HEK293 (cell line): ENCODE measurements at regions not wholly inside any gene's neighbourhood (a gene's known extent, or its start where the extent isn't known, plus 50 kb on each side); places are given as distances from the start of the nearest gene placed in this dataset.

ENCODE experiments used
- CTCF ChIA-PET: fragments of 350-600 bp; formaldehyde crosslinking; extraction: SDS; loops from one replicate; lab custom pipeline; 2021; ENCODE audit warnings: antibody characterized with exemption; lab: Yijun Ruan, JAX
- POLR2A ChIA-PET: fragments of 300-600 bp; formaldehyde crosslinking; extraction: SDS; loops from one replicate; lab custom pipeline; 2020; ENCODE audit warnings: antibody characterized with exemption, inconsistent platforms; lab: Yijun Ruan, JAX
- H3K27ac ChIP-seq: fragments of 200-500 bp; sonication (Bioruptor generic); 2 replicates; pipeline ENCODE4 v1.5.1; 2014; ENCODE audit warnings: low read depth, low read length, control low read depth, inconsistent platforms; ENCODE audit errors: extremely low read depth
- H3K36me3 ChIP-seq, 2 experiments: fragments of 200-500 bp in 1 of 2; sonication (Bioruptor generic) in 1 of 2; 1 replicate in 1 of 2; 2 replicates in 1 of 2; pipeline ENCODE4 v1.5.1; 2014 to 2017; ENCODE audit warnings: inconsistent platforms in 2 of 2, low read length in 2 of 2; ENCODE audit not compliant: control insufficient read depth in 2 of 2, insufficient read depth in 1 of 2
- H3K4me1 ChIP-seq: fragments of 200-500 bp; sonication (Bioruptor generic); 2 replicates; pipeline ENCODE4 v1.5.1; 2014; ENCODE audit warnings: mild to moderate bottlenecking, low read length, inconsistent platforms; ENCODE audit not compliant: control insufficient read depth, insufficient read depth
- H3K4me3 ChIP-seq: 2 replicates; pipeline ENCODE4 v1.5.1; 2011; ENCODE audit warnings: low read depth, mild to moderate bottlenecking, control low read depth, low read length, moderate library complexity
- H3K9me3 ChIP-seq: fragments of 200-500 bp; sonication (Bioruptor generic); 2 replicates; pipeline ENCODE4 v1.5.1; 2014; ENCODE audit warnings: low read depth, low read length, inconsistent platforms; ENCODE audit not compliant: control insufficient read depth, insufficient read depth
- GLIS1 ChIP-seq: fragments of 450-650 bp; formaldehyde crosslinking; IDR thresholded peaks from 2 replicates; pipeline ENCODE4 v1.5.1; 2016; ENCODE audit warnings: missing biosample characterization, missing genetic modification characterization
- OSR2 ChIP-seq: fragments of 450-650 bp; formaldehyde crosslinking; IDR thresholded peaks from 2 replicates; pipeline ENCODE4 v1.5.1; 2016; ENCODE audit warnings: missing biosample characterization, missing genetic modification characterization
- SCRT1 ChIP-seq: fragments of 450-650 bp; formaldehyde crosslinking; IDR thresholded peaks from 2 replicates; pipeline ENCODE4 v1.5.1; 2016; ENCODE audit warnings: missing biosample characterization, missing genetic modification characterization, borderline replicate concordance
- SCRT2 ChIP-seq: fragments of 450-650 bp; formaldehyde crosslinking; IDR thresholded peaks from 2 replicates; pipeline ENCODE4 v1.5.1; 2016; ENCODE audit warnings: missing biosample characterization, missing genetic modification characterization
- ZBTB7A ChIP-seq: fragments of 450-650 bp; formaldehyde crosslinking; IDR thresholded peaks from 2 replicates; pipeline ENCODE4 v1.5.1; 2016; ENCODE audit warnings: low read depth, missing biosample characterization, missing genetic modification characterization
- ZEB2 ChIP-seq: fragments of 450-650 bp; formaldehyde crosslinking; IDR thresholded peaks from 2 replicates; pipeline ENCODE4 v1.5.1; 2016; ENCODE audit warnings: missing biosample characterization, missing genetic modification characterization
- ZNF114 ChIP-seq: fragments of 450-650 bp; formaldehyde crosslinking; IDR thresholded peaks from 2 replicates; pipeline ENCODE4 v1.5.0; 2017; ENCODE audit warnings: missing biosample characterization, missing genetic modification characterization
- ZNF202 ChIP-seq: fragments of 450-650 bp; formaldehyde crosslinking; IDR thresholded peaks from 2 replicates; pipeline ENCODE4 v1.5.1; 2016; ENCODE audit warnings: missing biosample characterization, missing genetic modification characterization, borderline replicate concordance
- ZNF24 ChIP-seq: fragments of 450-650 bp; formaldehyde crosslinking; IDR thresholded peaks from 2 replicates; pipeline ENCODE4 v1.5.1; 2016; ENCODE audit warnings: missing biosample characterization, missing genetic modification characterization
- ZNF335 ChIP-seq: fragments of 450-650 bp; formaldehyde crosslinking; conservative IDR thresholded peaks from 2 replicates; pipeline ENCODE4 v1.5.1; 2016; ENCODE audit warnings: missing biosample characterization, missing genetic modification characterization
- ZNF473 ChIP-seq: fragments of 450-650 bp; formaldehyde crosslinking; IDR thresholded peaks from 2 replicates; pipeline ENCODE4 v1.5.1; 2017; ENCODE audit warnings: missing biosample characterization, missing genetic modification characterization
- ZNF548 ChIP-seq: fragments of 450-650 bp; formaldehyde crosslinking; IDR thresholded peaks from 2 replicates; pipeline ENCODE4 v1.5.1; 2016; ENCODE audit warnings: missing biosample characterization, missing genetic modification characterization
- ZNF621 ChIP-seq: fragments of 450-650 bp; formaldehyde crosslinking; IDR thresholded peaks from 2 replicates; pipeline ENCODE4 v1.5.1; 2017; ENCODE audit warnings: missing biosample characterization, missing genetic modification characterization
- ZNF670 ChIP-seq: fragments of 450-650 bp; formaldehyde crosslinking; IDR thresholded peaks from 2 replicates; pipeline ENCODE4 v1.5.1; 2016; ENCODE audit warnings: missing biosample characterization, missing genetic modification characterization, low read depth
- ZNF677 ChIP-seq: fragments of 450-650 bp; IDR thresholded peaks from 2 replicates; pipeline ENCODE4 v1.5.0; 2018; ENCODE audit warnings: missing biosample characterization, mild to moderate bottlenecking, missing genetic modification characterization, moderate library complexity
- ZNF792 ChIP-seq: fragments of 450-650 bp; formaldehyde crosslinking; IDR thresholded peaks from 2 replicates; pipeline ENCODE4 v1.5.1; 2016; ENCODE audit warnings: missing biosample characterization, missing genetic modification characterization
- ZNF843 ChIP-seq: fragments of 450-650 bp; formaldehyde crosslinking; IDR thresholded peaks from 2 replicates; pipeline ENCODE4 v1.5.1; 2016; ENCODE audit warnings: missing biosample characterization, missing genetic modification characterization
- ZSCAN23 ChIP-seq: fragments of 450-650 bp; formaldehyde crosslinking; IDR thresholded peaks from 2 replicates; pipeline ENCODE4 v1.5.1; 2016; ENCODE audit warnings: missing biosample characterization, missing genetic modification characterization
- TF ChIP-seq, protein P1 (sequence below): fragments of 450-650 bp; formaldehyde crosslinking; IDR thresholded peaks from 2 replicates; pipeline ENCODE4 v1.5.1; 2016; ENCODE audit warnings: missing biosample characterization, missing genetic modification characterization
- TF ChIP-seq, protein P2 (sequence below): fragments of 450-650 bp; formaldehyde crosslinking; IDR thresholded peaks from 2 replicates; pipeline ENCODE4 v1.5.1; 2016; ENCODE audit warnings: missing biosample characterization, missing genetic modification characterization, borderline replicate concordance
- TF ChIP-seq, protein P3 (sequence below): fragments of 450-650 bp; formaldehyde crosslinking; IDR thresholded peaks from 2 replicates; pipeline ENCODE4 v1.5.1; 2016; ENCODE audit warnings: missing biosample characterization, missing genetic modification characterization
- TF ChIP-seq, protein P4 (sequence below): fragments of 450-650 bp; formaldehyde crosslinking; IDR thresholded peaks from 2 replicates; pipeline ENCODE4 v1.5.1; 2016; ENCODE audit warnings: missing biosample characterization, missing genetic modification characterization

DNA sequence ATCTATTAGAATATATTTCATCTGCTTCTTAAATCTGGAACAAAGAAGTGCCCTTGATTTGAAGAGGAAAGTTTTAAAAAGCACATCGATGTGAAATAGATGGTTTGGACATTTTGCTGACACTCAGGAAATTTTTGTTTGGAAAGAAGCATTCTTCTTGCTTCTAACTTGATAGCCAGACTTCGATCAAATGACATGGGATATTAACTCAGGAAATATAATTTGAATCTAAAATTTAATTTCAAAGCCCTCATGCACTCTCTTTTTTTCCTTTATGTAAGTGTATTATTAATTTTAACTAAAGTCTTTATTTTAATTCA lies 761.2 kb downstream of the VGLL3 start:
- ChIA-PET CTCF (no interaction called here), POLR2A (no interaction called here)
- H3K4me1 ChIP-seq: no peaks in the 10 kb centered on the region
- H3K9me3 ChIP-seq: no peaks in the 10 kb centered on the region
- H3K4me3 ChIP-seq: no peak overlapping the region
- H3K27ac ChIP-seq: no peak overlapping the region
- TF ChIP-seq ZEB2 (no peak), ZNF335 (no peak)
- no peaks in the 10 kb centered on the region for H3K36me3 ChIP-seq

DNA sequence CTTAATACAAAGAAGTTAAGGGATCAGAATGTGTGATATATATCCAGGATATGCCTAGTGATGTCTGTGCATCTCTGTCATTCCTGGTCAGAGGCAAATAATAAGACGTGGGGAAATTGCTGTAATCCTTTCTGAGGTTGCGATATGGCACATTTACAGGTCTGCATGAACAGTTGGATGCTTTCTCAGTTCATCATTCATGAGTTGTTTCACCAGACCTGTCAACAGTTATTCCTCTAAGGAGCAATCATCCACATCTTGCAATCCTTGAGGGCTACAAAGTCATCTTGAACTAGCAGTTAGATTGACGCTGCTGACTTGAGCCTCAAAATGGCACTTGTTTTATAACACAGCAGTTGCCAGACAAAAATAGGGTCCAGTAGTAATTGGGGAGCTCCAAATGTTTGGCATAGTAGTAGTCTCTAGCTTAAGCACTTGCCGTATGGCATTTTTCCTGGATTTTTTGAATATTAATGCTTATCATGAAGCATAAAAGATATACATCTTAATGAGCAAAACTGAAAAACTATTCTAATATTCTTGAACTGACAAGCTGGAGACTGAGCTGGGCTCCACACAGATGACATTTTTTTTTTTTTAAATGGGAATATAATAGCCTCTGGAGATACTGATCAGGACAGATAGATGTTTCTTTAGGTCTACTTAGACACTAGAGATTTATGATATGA lies 761.7 kb downstream of the VGLL3 start:
- no peaks in the 10 kb centered on the region for H3K9me3 ChIP-seq
- H3K36me3 ChIP-seq: no peaks in the 10 kb centered on the region
- CTCF ChIA-PET: interaction anchor here (0.6 kb wide), 1 partner anchor 660 kb away, joined by 4 read pairs; no protein-coding TSS in a partner anchor
- no peak overlapping the region for H3K4me3 ChIP-seq
- H3K4me1 ChIP-seq: no peaks in the 10 kb centered on the region
- POLR2A ChIA-PET: no interaction called here
- no peak overlapping the region for H3K27ac ChIP-seq
- TF ChIP-seq SCRT2 (no peak), ZNF202 (tag by site-specific recombination) (no peak), SCRT1 (tag by site-specific recombination) (no peak), ZNF114 (tag by site-specific recombination) (no peak), GLIS1 (no peak), OSR2 (tag by site-specific recombination) (no peak), ZBTB7A (tag by site-specific recombination) (no peak), ZNF24 (no peak), ZNF792 (tag by site-specific recombination) (no peak), ZSCAN23 (tag by site-specific recombination) (no peak), ZNF621 (no peak), ZNF670 (tag by site-specific recombination) (no peak)
- TF ChIP-seq, protein P1, sequence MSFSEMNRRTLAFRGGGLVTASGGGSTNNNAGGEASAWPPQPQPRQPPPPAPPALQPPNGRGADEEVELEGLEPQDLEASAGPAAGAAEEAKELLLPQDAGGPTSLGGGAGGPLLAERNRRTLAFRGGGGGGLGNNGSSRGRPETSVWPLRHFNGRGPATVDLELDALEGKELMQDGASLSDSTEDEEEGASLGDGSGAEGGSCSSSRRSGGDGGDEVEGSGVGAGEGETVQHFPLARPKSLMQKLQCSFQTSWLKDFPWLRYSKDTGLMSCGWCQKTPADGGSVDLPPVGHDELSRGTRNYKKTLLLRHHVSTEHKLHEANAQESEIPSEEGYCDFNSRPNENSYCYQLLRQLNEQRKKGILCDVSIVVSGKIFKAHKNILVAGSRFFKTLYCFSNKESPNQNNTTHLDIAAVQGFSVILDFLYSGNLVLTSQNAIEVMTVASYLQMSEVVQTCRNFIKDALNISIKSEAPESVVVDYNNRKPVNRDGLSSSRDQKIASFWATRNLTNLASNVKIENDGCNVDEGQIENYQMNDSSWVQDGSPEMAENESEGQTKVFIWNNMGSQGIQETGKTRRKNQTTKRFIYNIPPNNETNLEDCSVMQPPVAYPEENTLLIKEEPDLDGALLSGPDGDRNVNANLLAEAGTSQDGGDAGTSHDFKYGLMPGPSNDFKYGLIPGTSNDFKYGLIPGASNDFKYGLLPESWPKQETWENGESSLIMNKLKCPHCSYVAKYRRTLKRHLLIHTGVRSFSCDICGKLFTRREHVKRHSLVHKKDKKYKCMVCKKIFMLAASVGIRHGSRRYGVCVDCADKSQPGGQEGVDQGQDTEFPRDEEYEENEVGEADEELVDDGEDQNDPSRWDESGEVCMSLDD (tag by site-specific recombination): no peak
- TF ChIP-seq, protein P2, sequence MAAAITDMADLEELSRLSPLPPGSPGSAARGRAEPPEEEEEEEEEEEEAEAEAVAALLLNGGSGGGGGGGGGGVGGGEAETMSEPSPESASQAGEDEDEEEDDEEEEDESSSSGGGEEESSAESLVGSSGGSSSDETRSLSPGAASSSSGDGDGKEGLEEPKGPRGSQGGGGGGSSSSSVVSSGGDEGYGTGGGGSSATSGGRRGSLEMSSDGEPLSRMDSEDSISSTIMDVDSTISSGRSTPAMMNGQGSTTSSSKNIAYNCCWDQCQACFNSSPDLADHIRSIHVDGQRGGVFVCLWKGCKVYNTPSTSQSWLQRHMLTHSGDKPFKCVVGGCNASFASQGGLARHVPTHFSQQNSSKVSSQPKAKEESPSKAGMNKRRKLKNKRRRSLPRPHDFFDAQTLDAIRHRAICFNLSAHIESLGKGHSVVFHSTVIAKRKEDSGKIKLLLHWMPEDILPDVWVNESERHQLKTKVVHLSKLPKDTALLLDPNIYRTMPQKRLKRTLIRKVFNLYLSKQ: no peak

DNA sequence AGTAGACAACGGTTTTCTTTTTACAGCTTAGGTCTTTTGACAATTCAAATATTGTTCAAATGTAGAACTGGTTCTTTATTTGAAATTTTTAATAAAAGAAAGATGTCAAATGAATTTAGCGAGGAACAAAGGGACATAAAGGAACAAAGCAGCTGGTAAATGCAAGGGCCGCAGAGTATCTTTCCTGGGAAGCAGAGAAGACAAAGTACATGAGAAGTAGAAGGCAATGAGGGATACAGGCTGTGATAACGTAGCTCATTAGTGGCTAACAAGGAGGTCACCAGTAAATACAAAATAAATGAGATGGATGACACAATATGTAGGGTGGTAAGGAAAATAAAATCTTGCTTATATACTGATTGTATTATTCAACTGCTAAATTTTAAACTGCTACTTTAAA lies 762.8 kb downstream of the VGLL3 start:
- ChIA-PET CTCF (no interaction called here), POLR2A (no interaction called here)
- no peaks in the 10 kb centered on the region for H3K4me1 ChIP-seq
- H3K36me3 ChIP-seq: no peaks in the 10 kb centered on the region
- H3K9me3 ChIP-seq: no peaks in the 10 kb centered on the region
- H3K4me3 ChIP-seq: no peak overlapping the region
- no peak overlapping the region for H3K27ac ChIP-seq
- TF ChIP-seq, protein P3, sequence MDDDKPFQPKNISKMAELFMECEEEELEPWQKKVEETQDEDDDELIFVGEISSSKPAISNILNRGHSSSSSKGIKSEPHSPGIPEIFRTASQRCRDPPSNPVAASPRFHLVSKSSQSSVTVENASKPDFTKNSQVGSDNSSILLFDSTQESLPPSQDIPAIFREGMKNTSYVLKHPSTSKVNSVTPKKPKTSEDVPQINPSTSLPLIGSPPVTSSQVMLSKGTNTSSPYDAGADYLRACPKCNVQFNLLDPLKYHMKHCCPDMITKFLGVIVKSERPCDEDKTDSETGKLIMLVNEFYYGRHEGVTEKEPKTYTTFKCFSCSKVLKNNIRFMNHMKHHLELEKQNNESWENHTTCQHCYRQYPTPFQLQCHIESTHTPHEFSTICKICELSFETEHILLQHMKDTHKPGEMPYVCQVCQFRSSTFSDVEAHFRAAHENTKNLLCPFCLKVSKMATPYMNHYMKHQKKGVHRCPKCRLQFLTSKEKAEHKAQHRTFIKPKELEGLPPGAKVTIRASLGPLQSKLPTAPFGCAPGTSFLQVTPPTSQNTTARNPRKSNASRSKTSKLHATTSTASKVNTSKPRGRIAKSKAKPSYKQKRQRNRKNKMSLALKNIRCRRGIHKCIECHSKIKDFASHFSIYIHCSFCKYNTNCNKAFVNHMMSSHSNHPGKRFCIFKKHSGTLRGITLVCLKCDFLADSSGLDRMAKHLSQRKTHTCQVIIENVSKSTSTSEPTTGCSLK (tag by site-specific recombination): no peak
- TF ChIP-seq ZNF670 (tag by site-specific recombination): no peak
- TF ChIP-seq ZNF548 (tag by site-specific recombination): no peak
- TF ChIP-seq ZNF473: no peak
- TF ChIP-seq, protein P4, sequence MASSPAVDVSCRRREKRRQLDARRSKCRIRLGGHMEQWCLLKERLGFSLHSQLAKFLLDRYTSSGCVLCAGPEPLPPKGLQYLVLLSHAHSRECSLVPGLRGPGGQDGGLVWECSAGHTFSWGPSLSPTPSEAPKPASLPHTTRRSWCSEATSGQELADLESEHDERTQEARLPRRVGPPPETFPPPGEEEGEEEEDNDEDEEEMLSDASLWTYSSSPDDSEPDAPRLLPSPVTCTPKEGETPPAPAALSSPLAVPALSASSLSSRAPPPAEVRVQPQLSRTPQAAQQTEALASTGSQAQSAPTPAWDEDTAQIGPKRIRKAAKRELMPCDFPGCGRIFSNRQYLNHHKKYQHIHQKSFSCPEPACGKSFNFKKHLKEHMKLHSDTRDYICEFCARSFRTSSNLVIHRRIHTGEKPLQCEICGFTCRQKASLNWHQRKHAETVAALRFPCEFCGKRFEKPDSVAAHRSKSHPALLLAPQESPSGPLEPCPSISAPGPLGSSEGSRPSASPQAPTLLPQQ (tag by site-specific recombination): no peak
- no peak for TF ChIP-seq ZNF843 (tag by site-specific recombination)
- TF ChIP-seq SCRT1 (tag by site-specific recombination): no peak
- no peak for TF ChIP-seq ZNF677
- no peak for TF ChIP-seq ZNF114 (tag by site-specific recombination)
- TF ChIP-seq, protein P2: no peak
